HEK293 (cell line): ENCODE measurements at regions not wholly inside any gene's neighbourhood (a gene's known extent, or its start where the extent isn't known, plus 50 kb on each side); places are given as distances from the start of the nearest gene placed in this dataset.

Experiments used
- KLF9 ChIP-seq: fragments of 450-650 bp; formaldehyde crosslinking; IDR thresholded peaks from 2 replicates; pipeline ENCODE4 v1.5.1; 2016; ENCODE audit warnings: missing biosample characterization, missing genetic modification characterization, low read depth
- TCF7L2 ChIP-seq: IDR thresholded peaks from 2 replicates; pipeline ENCODE4 v1.6.1; 2011; ENCODE audit warnings: low read depth, mild to moderate bottlenecking, inconsistent platforms, low read length, moderate library complexity, borderline replicate concordance
- ZBTB7A ChIP-seq: fragments of 450-650 bp; formaldehyde crosslinking; IDR thresholded peaks from 2 replicates; pipeline ENCODE4 v1.5.1; 2016; ENCODE audit warnings: low read depth, missing biosample characterization, missing genetic modification characterization
- ZNF184 ChIP-seq: fragments of 450-650 bp; IDR thresholded peaks from 2 replicates; pipeline ENCODE4 v1.5.1; 2018; ENCODE audit warnings: missing biosample characterization, mild to moderate bottlenecking, missing genetic modification characterization
- ZNF335 ChIP-seq: fragments of 450-650 bp; formaldehyde crosslinking; conservative IDR thresholded peaks from 2 replicates; pipeline ENCODE4 v1.5.1; 2016; ENCODE audit warnings: missing biosample characterization, missing genetic modification characterization
- ZNF416 ChIP-seq: fragments of 450-650 bp; formaldehyde crosslinking; IDR thresholded peaks from 2 replicates; pipeline ENCODE4 v1.5.1; 2016; ENCODE audit warnings: missing biosample characterization, missing genetic modification characterization
- ZNF449 ChIP-seq: fragments of 450-650 bp; formaldehyde crosslinking; IDR thresholded peaks from 2 replicates; pipeline ENCODE4 v1.5.1; 2017; ENCODE audit warnings: missing biosample characterization, mild to moderate bottlenecking, missing genetic modification characterization, moderate library complexity
- TF ChIP-seq, protein P1 (sequence below): fragments of 450-650 bp; formaldehyde crosslinking; IDR thresholded peaks from 2 replicates; pipeline ENCODE4 v1.5.1; 2016; ENCODE audit warnings: missing biosample characterization, missing genetic modification characterization

DNA sequence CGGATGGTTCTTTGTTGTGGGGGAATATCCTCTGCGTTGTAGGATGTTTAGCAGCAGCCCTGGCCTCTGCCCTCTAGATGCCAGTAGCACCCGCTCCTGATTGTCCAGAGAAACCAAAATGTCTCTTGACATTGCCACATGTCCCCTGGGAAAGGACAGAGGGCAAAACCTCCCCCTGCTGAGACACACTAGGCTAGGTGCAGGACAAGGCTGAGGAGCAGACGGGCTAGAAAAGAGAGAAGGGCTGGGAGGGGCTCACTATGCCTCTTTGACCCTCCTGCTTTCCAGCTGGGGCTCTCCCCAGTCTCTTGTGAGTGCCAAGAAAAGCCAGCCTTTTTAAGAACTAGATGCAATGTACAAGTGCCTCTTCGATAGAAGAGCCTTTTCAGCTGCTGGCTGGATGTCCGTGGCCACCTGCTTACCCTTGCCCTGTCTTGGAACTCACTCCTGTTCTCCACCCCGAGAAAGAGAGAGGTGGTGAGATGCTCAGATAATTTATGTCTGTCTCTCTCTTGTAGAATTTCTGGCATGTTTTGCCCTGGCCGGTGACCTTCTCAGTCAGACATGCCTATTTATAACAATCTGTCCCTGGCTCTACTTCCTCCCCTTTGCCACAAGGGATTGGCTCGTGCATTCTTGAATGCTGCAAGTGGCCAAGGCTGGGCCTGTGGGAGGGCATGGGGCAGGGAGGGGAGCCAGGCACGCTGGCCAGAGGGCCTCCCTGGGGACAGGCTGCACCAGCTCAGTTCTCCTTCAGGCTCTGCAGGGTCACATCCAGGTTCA lies 142.6 kb downstream of the RPLP1 start:
- no peak for TF ChIP-seq TCF7L2
- no peak for TF ChIP-seq ZNF184
- TF ChIP-seq ZNF335 (tag by site-specific recombination) = no peak
- TF ChIP-seq, protein P1, sequence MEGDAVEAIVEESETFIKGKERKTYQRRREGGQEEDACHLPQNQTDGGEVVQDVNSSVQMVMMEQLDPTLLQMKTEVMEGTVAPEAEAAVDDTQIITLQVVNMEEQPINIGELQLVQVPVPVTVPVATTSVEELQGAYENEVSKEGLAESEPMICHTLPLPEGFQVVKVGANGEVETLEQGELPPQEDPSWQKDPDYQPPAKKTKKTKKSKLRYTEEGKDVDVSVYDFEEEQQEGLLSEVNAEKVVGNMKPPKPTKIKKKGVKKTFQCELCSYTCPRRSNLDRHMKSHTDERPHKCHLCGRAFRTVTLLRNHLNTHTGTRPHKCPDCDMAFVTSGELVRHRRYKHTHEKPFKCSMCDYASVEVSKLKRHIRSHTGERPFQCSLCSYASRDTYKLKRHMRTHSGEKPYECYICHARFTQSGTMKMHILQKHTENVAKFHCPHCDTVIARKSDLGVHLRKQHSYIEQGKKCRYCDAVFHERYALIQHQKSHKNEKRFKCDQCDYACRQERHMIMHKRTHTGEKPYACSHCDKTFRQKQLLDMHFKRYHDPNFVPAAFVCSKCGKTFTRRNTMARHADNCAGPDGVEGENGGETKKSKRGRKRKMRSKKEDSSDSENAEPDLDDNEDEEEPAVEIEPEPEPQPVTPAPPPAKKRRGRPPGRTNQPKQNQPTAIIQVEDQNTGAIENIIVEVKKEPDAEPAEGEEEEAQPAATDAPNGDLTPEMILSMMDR (tag by site-specific recombination) = no peak
- no peak for TF ChIP-seq KLF9 (tag by site-specific recombination)
- no peak for TF ChIP-seq ZBTB7A (tag by site-specific recombination)
- no peak for TF ChIP-seq ZNF449 (tag by site-specific recombination)
- TF ChIP-seq ZNF416 (tag by site-specific recombination) = no peak
